Aorta (tissue), 5 donors: ENCODE measurements at regions not wholly inside any gene's neighbourhood (a gene's known extent, or its start where the extent isn't known, plus 50 kb on each side); places are given as distances from the start of the nearest gene placed in this dataset.
"Not testable (repeated sequence)": the region's sequence is repeated elsewhere in the genome, so short reads cannot be mapped to it uniquely, and the experiment has no call there.

ENCODE experiments used
- ATAC-seq: fragments of 200-7000 bp; cut with Tn5 transposase; one replicate; pipeline ENCODE4 v1.9.1; 2022; ENCODE audit warnings: moderate library complexity; ENCODE audit not compliant: low FRiP score
- DNase-seq, 2 donors: peaks; one replicate each; pipeline ENCODE4 v3.0.0-alpha.2; 2020
- H3K27ac ChIP-seq, 2 donors: one replicate each; pipeline ENCODE4 v1.5.1; 2013; ENCODE audit warnings: low read length in 2 of 2, mild to moderate bottlenecking in 2 of 2, moderate library complexity in 2 of 2, control low read depth in 1 of 2, inconsistent platforms in 1 of 2, low read depth in 1 of 2
- H3K27me3 ChIP-seq, 2 donors: one replicate each; pipeline ENCODE4 v1.6.1; 2013; ENCODE audit warnings: control low read depth in 1 of 2, low read length in 1 of 2, mild to moderate bottlenecking in 1 of 2, moderate library complexity in 1 of 2; ENCODE audit not compliant: insufficient read depth in 2 of 2, control insufficient read depth in 1 of 2
- H3K36me3 ChIP-seq, 2 donors: one replicate each; pipeline ENCODE4 v1.6.1; 2013; ENCODE audit warnings: control low read depth in 1 of 2, low read length in 1 of 2, mild to moderate bottlenecking in 1 of 2; ENCODE audit not compliant: insufficient read depth in 2 of 2, control insufficient read depth in 1 of 2
- H3K4me1 ChIP-seq, 2 donors: one replicate each; pipeline ENCODE4 v1.6.1; 2013; ENCODE audit warnings: low read length in 2 of 2, control low read depth in 1 of 2, mild to moderate bottlenecking in 1 of 2, moderate library complexity in 1 of 2; ENCODE audit not compliant: insufficient read depth in 2 of 2, control insufficient read depth in 1 of 2
- H3K4me3 ChIP-seq, 2 donors: one replicate each; pipeline ENCODE4 v1.5.1; 2013; ENCODE audit warnings: low read length in 2 of 2, control low read depth in 1 of 2, mild to moderate bottlenecking in 1 of 2
- H3K9me3 ChIP-seq: one replicate; pipeline ENCODE4 v1.6.1; 2013; ENCODE audit warnings: mild to moderate bottlenecking, low read length; ENCODE audit not compliant: control insufficient read depth
- WGBS, 2 donors: extraction: QIAGEN DNeasy Blood & Tissue Kit; methylation state at CpG; one replicate each; pipeline ENCODE4 v1.1.7; 2013; 5-methylcytosine and 5-hydroxymethylcytosine counted together
- intact Hi-C, 2 donors: fragments of 100-400 bp; cut with DNase I; formaldehyde crosslinking; loops; one replicate each; pipeline versions ENCODE4 v1.14.2 to v1.15.0; 2022
- donor health status: healthy with polysubstance abuse.
- donor health status: Bipolar disorder and iron deficiency.
- donor health status: DM: no; HTN: no; CAD: no.
- donor health status: DM: no; HTN: no; CAD: no.
- donor health status: DM: yes; HTN: yes; CAD: no.

GRCh38 chr18:34942276-34942675, 98.9 kb upstream of the MAPRE2 start:
- Histone ChIP-seq H3K27me3 (no peaks in the 10 kb centered on the region), H3K27ac (no peak overlapping the region), H3K4me1 (peaks cover 2% of the 10 kb centered on the region in 2 donors), H3K36me3 (no peaks in the 10 kb centered on the region), H3K4me3 (no peak overlapping the region), H3K9me3 (no peaks in the 10 kb centered on the region)
- intact Hi-C loops, result no loop called here
- ATAC-seq, result no peak
- DNase-seq, result no peak
- 64 to 65% methylated on average over 4 of the region's 4 CpGs for WGBS, 2 donors

GRCh38 chr18:34942975-34943374, 98.2 kb upstream of the MAPRE2 start:
- no peaks in the 10 kb centered on the region for H3K9me3 ChIP-seq
- no peaks in the 10 kb centered on the region for H3K36me3 ChIP-seq
- no peak overlapping the region for H3K4me3 ChIP-seq
- no peak overlapping the region for H3K27ac ChIP-seq
- H3K4me1 ChIP-seq, result peaks cover 2% of the 10 kb centered on the region in 2 donors
- ATAC-seq (no peak), DNase-seq (no peak)
- intact Hi-C loops, result no loop called here
- no peaks in the 10 kb centered on the region for H3K27me3 ChIP-seq
- WGBS, 2 donors, result 91 to 95% methylated on average over 7 of the region's 7 CpGs

GRCh38 chr18:34943587-34943986, 97.6 kb upstream of the MAPRE2 start:
- no peak overlapping the region for H3K27ac ChIP-seq
- 34 to 56% methylated on average over 2 of the region's 2 CpGs for WGBS, 2 donors
- H3K36me3 ChIP-seq, result no peaks in the 10 kb centered on the region
- no peak for ATAC-seq
- no peak for DNase-seq
- intact Hi-C loops, result no loop called here
- H3K4me3 ChIP-seq, result no peak overlapping the region
- H3K27me3 ChIP-seq, result no peaks in the 10 kb centered on the region
- peaks cover 2% of the 10 kb centered on the region in 2 donors for H3K4me1 ChIP-seq
- H3K9me3 ChIP-seq, result no peaks in the 10 kb centered on the region

DNA sequence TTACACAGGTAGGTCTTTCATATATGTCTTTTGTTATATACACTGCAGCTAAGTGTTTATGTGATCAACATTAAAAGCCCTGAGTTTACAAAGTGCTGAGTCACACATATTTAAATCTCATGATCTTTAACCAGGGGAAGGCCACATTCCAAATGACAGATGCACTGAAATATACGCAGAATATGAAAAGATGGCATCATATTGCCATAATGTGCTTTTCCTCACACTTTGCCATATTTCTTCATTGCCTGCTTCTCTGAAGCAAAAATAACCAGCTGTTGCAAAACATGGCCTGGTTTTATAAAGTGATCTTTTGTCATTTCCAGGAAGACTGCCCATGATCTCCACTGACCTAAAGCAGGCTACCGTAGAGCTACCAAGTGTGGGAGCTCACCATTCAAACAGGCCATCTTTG, 93.5 kb upstream of the MAPRE2 start:
- no peak for ATAC-seq
- WGBS, 2 donors, result 91 to 95% methylated on average over 2 of the region's 2 CpGs
- no peak overlapping the region for H3K27ac ChIP-seq
- no peak for DNase-seq
- intact Hi-C loops, result no loop called here
- H3K9me3 ChIP-seq, result no peaks in the 10 kb centered on the region
- no peaks in the 10 kb centered on the region for H3K36me3 ChIP-seq
- H3K4me1 ChIP-seq, result peaks cover 0 to 2% of the 10 kb centered on the region in 2 donors
- H3K4me3 ChIP-seq, result no peak overlapping the region
- no peaks in the 10 kb centered on the region for H3K27me3 ChIP-seq

DNA sequence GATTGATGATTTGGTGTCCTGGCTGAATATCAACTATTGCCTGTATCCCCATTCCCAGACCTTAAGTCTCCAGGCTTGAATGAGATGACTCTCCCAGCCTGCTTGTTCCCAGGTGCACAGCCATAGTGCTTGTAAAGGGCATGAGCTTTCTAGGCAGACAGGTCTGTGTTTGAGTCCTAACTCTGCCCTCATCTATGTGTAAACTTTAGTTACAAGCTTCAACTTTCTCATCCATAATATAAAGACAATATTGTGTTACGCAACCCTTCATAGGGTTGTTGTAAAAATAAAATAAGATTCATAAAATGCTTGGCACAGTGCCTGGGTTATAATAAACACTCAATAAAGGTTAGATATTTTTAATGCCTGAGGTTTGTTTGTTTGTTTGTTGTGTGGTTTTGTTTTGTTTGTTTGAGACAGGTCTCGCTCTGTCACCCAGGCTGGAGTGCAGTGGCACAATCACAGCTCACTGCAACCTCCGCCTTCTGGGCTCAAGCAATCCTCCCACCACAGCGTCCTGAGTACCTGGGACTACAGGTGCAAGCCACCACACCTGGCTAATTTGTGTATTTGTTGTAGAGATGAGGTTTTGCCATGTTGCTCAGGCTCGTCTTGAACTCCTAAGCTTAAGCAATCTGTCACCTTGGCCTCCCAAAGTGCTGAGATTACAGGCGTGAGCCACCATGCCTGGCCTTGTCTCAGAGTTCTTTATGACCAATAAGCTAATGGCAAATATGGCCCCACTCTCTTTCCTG, 89.4 kb upstream of the MAPRE2 start:
- Histone ChIP-seq H3K9me3 (no peaks in the 10 kb centered on the region), H3K36me3 (no peaks in the 10 kb centered on the region), H3K27ac (no peak overlapping the region), H3K4me1 (no peaks in the 10 kb centered on the region), H3K4me3 (no peak overlapping the region), H3K27me3 (no peaks in the 10 kb centered on the region)
- DNase-seq, result no peak
- ATAC-seq, result no peak
- WGBS, 2 donors, result 94% methylated on average over 6 of the region's 6 CpGs
- intact Hi-C loops, result no loop called here

GRCh38 chr18:34953212-34953611, 88.0 kb upstream of the MAPRE2 start:
- 85 to 93% methylated on average over 2 of the region's 2 CpGs for WGBS, 2 donors
- Histone ChIP-seq H3K4me3 (no peak overlapping the region), H3K4me1 (no peaks in the 10 kb centered on the region), H3K36me3 (no peaks in the 10 kb centered on the region), H3K27me3 (no peaks in the 10 kb centered on the region), H3K9me3 (no peaks in the 10 kb centered on the region), H3K27ac (no peak overlapping the region)
- DNase-seq (no peak), ATAC-seq (no peak)
- intact Hi-C loops, result no loop called here

DNA sequence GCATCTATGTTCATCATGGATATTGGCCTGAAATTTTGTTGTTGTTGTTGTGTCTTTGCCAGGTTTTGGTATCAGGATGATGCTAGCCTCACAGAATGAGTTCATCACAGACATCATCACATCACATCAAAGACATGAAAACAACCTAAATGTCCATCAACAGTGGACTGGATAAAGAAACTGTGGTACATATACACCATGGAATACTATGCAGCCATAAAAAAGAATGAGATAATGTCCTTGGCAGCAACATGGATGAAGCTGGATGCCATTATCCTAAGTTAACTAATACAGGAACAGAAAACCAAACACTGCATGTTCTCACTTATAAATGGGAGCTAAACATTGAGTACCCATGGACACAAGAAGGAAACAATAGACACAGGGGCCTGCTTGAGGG, 85.7 kb upstream of the MAPRE2 start:
- H3K4me3 ChIP-seq, ATAC-seq, H3K36me3 ChIP-seq, H3K27ac ChIP-seq, H3K4me1 ChIP-seq, DNase-seq, H3K9me3 ChIP-seq, H3K27me3 ChIP-seq: not testable (repeated sequence)
- intact Hi-C loops, result loop anchor here in 1 of 2 donors (5.0 kb wide), 1 partner anchor 43 kb away; no protein-coding TSS in a partner anchor

GRCh38 chr18:34956663-34957062, 84.5 kb upstream of the MAPRE2 start:
- Histone ChIP-seq H3K9me3 (no peaks in the 10 kb centered on the region), H3K27me3 (no peaks in the 10 kb centered on the region), H3K4me3 (no peak overlapping the region), H3K27ac (no peak overlapping the region), H3K36me3 (no peaks in the 10 kb centered on the region), H3K4me1 (no peaks in the 10 kb centered on the region)
- intact Hi-C loops, result loop anchor here in 1 of 2 donors (5.0 kb wide), 1 partner anchor 44 kb away; no protein-coding TSS in a partner anchor
- no peak for ATAC-seq
- DNase-seq, result no peak

GRCh38 chr18:34957119-34957863, 83.9 kb upstream of the MAPRE2 start:
- H3K27me3 ChIP-seq, result no peaks in the 10 kb centered on the region
- H3K9me3 ChIP-seq, result no peaks in the 10 kb centered on the region
- no peaks in the 10 kb centered on the region for H3K36me3 ChIP-seq
- no peaks in the 10 kb centered on the region for H3K4me1 ChIP-seq
- DNase-seq (no peak), ATAC-seq (no peak)
- no peak overlapping the region for H3K27ac ChIP-seq
- H3K4me3 ChIP-seq, result no peak overlapping the region
- WGBS, 2 donors, result 95 to 96% methylated on average over 3 of the region's 3 CpGs
- intact Hi-C loops, result loop anchor here in 1 of 2 donors (5.0 kb wide), 1 partner anchor 45 kb away; no protein-coding TSS in a partner anchor
